Mesendoderm (in vitro differentiated cells): ENCODE measurements at regions not wholly inside any gene's neighbourhood (a gene's known extent, or its start where the extent isn't known, plus 50 kb on each side); places are given as distances from the start of the nearest gene placed in this dataset.

Source experiments
- DNase-seq: peaks from one replicate; pipeline ENCODE4 v3.0.0; 2013
- H2AK5ac ChIP-seq: 2 replicates; pipeline ENCODE4 v1.6.1; 2013; ENCODE audit warnings: low read length, inconsistent platforms
- H2BK120ac ChIP-seq: 2 replicates; pipeline ENCODE4 v1.6.1; 2013; ENCODE audit warnings: low read depth, mild to moderate bottlenecking, low read length, moderate library complexity, mixed read lengths
- H2BK15ac ChIP-seq: replicated peaks from 2 replicates; pipeline ENCODE4 v1.6.1; 2013; ENCODE audit warnings: low read depth, mild to moderate bottlenecking, moderate library complexity
- H2BK5ac ChIP-seq: 2 replicates; pipeline ENCODE4 v1.6.1; 2013; ENCODE audit warnings: low read length, inconsistent platforms
- H3K18ac ChIP-seq: 2 replicates; pipeline ENCODE4 v1.6.1; 2013; ENCODE audit warnings: mild to moderate bottlenecking, low read length, mixed read lengths
- H3K23ac ChIP-seq: one replicate; pipeline ENCODE4 v1.6.1; 2013; ENCODE audit warnings: low read length
- H3K27ac ChIP-seq: 2 replicates; pipeline ENCODE4 v1.5.1; 2013; ENCODE audit warnings: low read depth, mild to moderate bottlenecking, inconsistent platforms, low read length, moderate library complexity
- H3K27me3 ChIP-seq: 2 replicates; pipeline ENCODE4 v1.6.1; 2013; ENCODE audit warnings: low read length, control low read depth, mild to moderate bottlenecking, inconsistent platforms; ENCODE audit not compliant: insufficient read depth, poor library complexity
- H3K36me3 ChIP-seq: 2 replicates; pipeline ENCODE4 v1.6.1; 2013; ENCODE audit warnings: low read length, inconsistent platforms; ENCODE audit not compliant: control insufficient read depth, insufficient read depth
- H3K4ac ChIP-seq: one replicate; pipeline ENCODE4 v1.6.1; 2013; ENCODE audit warnings: low read depth, mild to moderate bottlenecking, low read length, moderate library complexity
- H3K4me1 ChIP-seq: 2 replicates; pipeline ENCODE4 v1.6.1; 2013; ENCODE audit warnings: low read depth, low read length, inconsistent platforms; ENCODE audit not compliant: control insufficient read depth
- H3K4me2 ChIP-seq: 2 replicates; pipeline ENCODE4 v1.6.1; 2013; ENCODE audit warnings: low read length
- H3K4me3 ChIP-seq: 2 replicates; pipeline ENCODE4 v1.5.1; 2013; ENCODE audit warnings: mild to moderate bottlenecking, low read length
- H3K56ac ChIP-seq: one replicate; pipeline ENCODE4 v1.6.1; 2013; ENCODE audit warnings: low read length
- H3K79me1 ChIP-seq: 2 replicates; pipeline ENCODE4 v1.6.1; 2013; ENCODE audit warnings: low read length, inconsistent platforms
- H3K79me2 ChIP-seq: 2 replicates; pipeline ENCODE4 v1.6.1; 2013; ENCODE audit warnings: mild to moderate bottlenecking, low read length; ENCODE audit not compliant: control insufficient read depth, insufficient read depth
- H3K9ac ChIP-seq: 2 replicates; pipeline ENCODE4 v1.6.1; 2013; ENCODE audit warnings: low read length, inconsistent platforms
- H4K5ac ChIP-seq: one replicate; pipeline ENCODE4 v1.6.1; 2013; ENCODE audit warnings: low read length
- H4K8ac ChIP-seq: one replicate; pipeline ENCODE4 v1.6.1; 2013; ENCODE audit warnings: low read depth, mild to moderate bottlenecking, control low read depth, low read length, moderate library complexity
- WGBS: extraction: QIAGEN DNeasy Blood & Tissue Kit; methylation state at CpG from one replicate; pipeline ENCODE4 v1.1.7; 2013; ENCODE audit warnings: low lambda C conversion rate, missing lambda C conversion rate; ENCODE audit not compliant: insufficient coverage; ENCODE audit errors: extremely low coverage; 5-methylcytosine and 5-hydroxymethylcytosine counted together

GRCh38 chr4:20431543-20431951 lies 179.8 kb downstream of the SLIT2 start:
- Histone ChIP-seq H2BK120ac (no peak overlapping the region), H3K4me2 (no peak overlapping the region), H3K4me3 (no peak overlapping the region), H2AK5ac (no peak overlapping the region), H3K36me3 (no peaks in the 10 kb centered on the region), H3K79me2 (no peaks in the 10 kb centered on the region), H3K4ac (no peak overlapping the region), H3K27ac (no peak overlapping the region), H2BK5ac (no peak overlapping the region), H3K18ac (no peak overlapping the region), H3K4me1 (peaks cover 6% of the 10 kb centered on the region), H2BK15ac (no peak overlapping the region), H3K27me3 (no peaks in the 10 kb centered on the region), H3K23ac (no peak overlapping the region), H4K8ac (no peak overlapping the region), H4K5ac (no peak overlapping the region), H3K56ac (peak overlapping the region; percentile 19), H3K9ac (no peak overlapping the region), H3K79me1 (no peaks in the 10 kb centered on the region)
- WGBS, result no CpG with 5 or more reads among the region's 6 CpGs
- DNase-seq, result peak; percentile 54

DNA sequence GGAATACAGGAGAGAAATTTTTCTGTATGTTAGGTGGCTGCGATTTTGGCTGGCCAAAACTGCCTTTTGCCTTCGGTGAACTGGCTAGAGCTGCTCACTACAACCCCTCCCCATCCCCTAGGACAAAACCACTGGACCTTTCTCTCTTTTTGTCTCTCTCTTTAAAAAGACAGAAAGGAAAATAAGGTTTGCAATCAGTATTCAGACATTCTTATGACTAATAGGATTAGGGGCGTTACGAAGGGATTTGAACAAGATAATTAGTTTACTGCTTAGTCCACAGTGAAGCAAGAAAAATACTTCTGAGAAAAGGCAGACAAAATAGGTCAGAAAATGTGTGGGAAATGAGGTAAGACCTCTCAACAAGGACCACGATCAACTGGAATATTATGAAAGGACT lies 180.4 kb downstream of the SLIT2 start:
- no peak overlapping the region for H3K56ac ChIP-seq
- no peaks in the 10 kb centered on the region for H3K27me3 ChIP-seq
- no peak overlapping the region for H2AK5ac ChIP-seq
- H3K79me2 ChIP-seq, result no peaks in the 10 kb centered on the region
- H3K9ac ChIP-seq, result no peak overlapping the region
- no peaks in the 10 kb centered on the region for H3K79me1 ChIP-seq
- H3K4me3 ChIP-seq, result no peak overlapping the region
- no peak overlapping the region for H3K23ac ChIP-seq
- no peak overlapping the region for H3K18ac ChIP-seq
- H3K4me2 ChIP-seq, result no peak overlapping the region
- H2BK120ac ChIP-seq, result no peak overlapping the region
- H3K4ac ChIP-seq, result no peak overlapping the region
- DNase-seq, result peak; percentile 6
- no CpG with 5 or more reads among the region's 5 CpGs for WGBS
- H2BK5ac ChIP-seq, result no peak overlapping the region
- H4K5ac ChIP-seq, result no peak overlapping the region
- no peak overlapping the region for H2BK15ac ChIP-seq
- H3K4me1 ChIP-seq, result peaks cover 6% of the 10 kb centered on the region
- no peak overlapping the region for H3K27ac ChIP-seq
- no peaks in the 10 kb centered on the region for H3K36me3 ChIP-seq
- no peak overlapping the region for H4K8ac ChIP-seq

DNA sequence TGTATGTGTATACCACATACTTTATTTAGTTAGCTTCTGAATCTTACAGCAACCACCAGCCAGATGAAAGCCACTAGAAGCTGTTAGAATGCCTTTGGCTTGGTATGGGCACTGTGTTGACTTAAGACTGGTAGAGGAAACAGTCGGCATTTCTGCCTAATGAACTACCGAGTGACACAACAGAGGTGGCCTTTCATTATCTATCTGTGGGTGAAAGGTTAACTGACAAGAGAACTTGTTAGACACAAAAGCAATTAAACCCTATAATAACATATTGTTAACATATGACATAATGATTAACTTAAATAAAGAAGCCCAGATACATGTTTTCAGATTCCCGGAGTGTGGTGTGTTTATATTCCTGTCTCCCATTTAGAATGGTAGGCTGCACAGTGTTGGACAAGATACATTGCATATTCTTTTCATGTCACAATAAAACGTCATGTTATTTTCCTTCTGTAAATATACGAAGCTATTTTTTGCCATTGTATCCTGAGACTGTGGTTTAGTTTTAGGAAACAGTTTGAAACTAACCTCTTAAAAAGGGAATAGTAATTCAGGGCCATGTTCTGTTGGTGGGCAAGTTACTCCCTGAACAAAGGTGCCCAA lies 181.5 kb downstream of the SLIT2 start:
- Histone ChIP-seq H2BK5ac (no peak overlapping the region), H2AK5ac (no peak overlapping the region), H3K27me3 (no peaks in the 10 kb centered on the region), H3K9ac (no peak overlapping the region), H3K79me2 (no peaks in the 10 kb centered on the region), H3K4me1 (peaks cover 6% of the 10 kb centered on the region), H3K27ac (no peak overlapping the region), H3K79me1 (no peaks in the 10 kb centered on the region), H3K4ac (no peak overlapping the region), H3K56ac (no peak overlapping the region), H3K18ac (no peak overlapping the region), H4K5ac (no peak overlapping the region), H3K36me3 (no peaks in the 10 kb centered on the region), H3K4me3 (no peak overlapping the region), H3K23ac (no peak overlapping the region), H2BK15ac (no peak overlapping the region), H2BK120ac (no peak overlapping the region), H4K8ac (no peak overlapping the region), H3K4me2 (no peak overlapping the region)
- DNase-seq, result peak; percentile 14
- no CpG with 5 or more reads among the region's 5 CpGs for WGBS

GRCh38 chr4:20440170-20440569 lies 188.5 kb downstream of the SLIT2 start:
- no peaks in the 10 kb centered on the region for H3K4me1 ChIP-seq
- no peaks in the 10 kb centered on the region for H3K79me1 ChIP-seq
- H4K5ac ChIP-seq, result no peak overlapping the region
- H3K56ac ChIP-seq, result no peak overlapping the region
- no peak overlapping the region for H3K18ac ChIP-seq
- no peak overlapping the region for H2BK5ac ChIP-seq
- H3K27me3 ChIP-seq, result no peaks in the 10 kb centered on the region
- H2AK5ac ChIP-seq, result no peak overlapping the region
- no peak overlapping the region for H2BK120ac ChIP-seq
- no peaks in the 10 kb centered on the region for H3K36me3 ChIP-seq
- no peak overlapping the region for H3K4me2 ChIP-seq
- H3K9ac ChIP-seq, result no peak overlapping the region
- WGBS, result no CpG with 5 or more reads among the region's 3 CpGs
- no peak for DNase-seq
- H3K27ac ChIP-seq, result no peak overlapping the region
- no peak overlapping the region for H3K23ac ChIP-seq
- H4K8ac ChIP-seq, result no peak overlapping the region
- no peak overlapping the region for H2BK15ac ChIP-seq
- H3K4me3 ChIP-seq, result no peak overlapping the region
- no peaks in the 10 kb centered on the region for H3K79me2 ChIP-seq
- H3K4ac ChIP-seq, result no peak overlapping the region

GRCh38 chr4:20443015-20443805 lies 191.5 kb downstream of the SLIT2 start:
- H3K23ac ChIP-seq, result no peak overlapping the region
- H3K27me3 ChIP-seq, result no peaks in the 10 kb centered on the region
- H3K79me1 ChIP-seq, result no peaks in the 10 kb centered on the region
- no peak overlapping the region for H3K27ac ChIP-seq
- no peak overlapping the region for H3K18ac ChIP-seq
- no peak overlapping the region for H3K4me3 ChIP-seq
- DNase-seq, result no peak
- no peak overlapping the region for H4K8ac ChIP-seq
- no peak overlapping the region for H2BK5ac ChIP-seq
- H2BK120ac ChIP-seq, result no peak overlapping the region
- H3K79me2 ChIP-seq, result no peaks in the 10 kb centered on the region
- no peak overlapping the region for H3K4me2 ChIP-seq
- H3K56ac ChIP-seq, result no peak overlapping the region
- no peaks in the 10 kb centered on the region for H3K4me1 ChIP-seq
- no peak overlapping the region for H2AK5ac ChIP-seq
- no CpG with 5 or more reads among the region's 1 CpG for WGBS
- H3K36me3 ChIP-seq, result no peaks in the 10 kb centered on the region
- no peak overlapping the region for H3K9ac ChIP-seq
- no peak overlapping the region for H4K5ac ChIP-seq
- H2BK15ac ChIP-seq, result no peak overlapping the region
- no peak overlapping the region for H3K4ac ChIP-seq
